ENCODE measurements at regions not wholly inside any gene's neighbourhood (a gene's known extent, or its start where the extent isn't known, plus 50 kb on each side); places are given as distances from the start of the nearest gene placed in this dataset.
"Not testable (repeated sequence)": the region's sequence is repeated elsewhere in the genome, so short reads cannot be mapped to it uniquely, and the experiment has no call there.

DNA sequence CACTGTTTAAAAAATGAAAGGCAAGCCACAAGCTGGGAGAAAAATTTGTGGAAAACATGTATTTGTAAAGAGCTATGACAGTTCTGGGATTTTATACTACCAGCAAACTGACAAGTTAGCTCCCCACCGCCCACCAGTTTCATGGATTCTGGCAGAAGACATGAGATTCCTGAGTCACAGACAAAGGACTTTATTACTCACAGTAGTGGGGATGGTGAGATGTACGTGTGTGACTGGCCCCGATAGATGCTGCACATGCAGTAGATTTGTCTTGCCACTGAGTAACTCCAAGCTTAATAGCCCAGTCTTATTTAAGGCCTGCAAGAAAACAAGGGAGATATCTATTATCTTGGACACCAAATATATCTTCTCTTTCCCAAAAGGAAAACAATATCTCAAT lies 281.7 kb downstream of the AHR start:
- no peak overlapping the region for H3K4me3 ChIP-seq (replicated peaks; ENCODE audit: low read depth, low read length)
- TF ChIP-seq, protein P1, sequence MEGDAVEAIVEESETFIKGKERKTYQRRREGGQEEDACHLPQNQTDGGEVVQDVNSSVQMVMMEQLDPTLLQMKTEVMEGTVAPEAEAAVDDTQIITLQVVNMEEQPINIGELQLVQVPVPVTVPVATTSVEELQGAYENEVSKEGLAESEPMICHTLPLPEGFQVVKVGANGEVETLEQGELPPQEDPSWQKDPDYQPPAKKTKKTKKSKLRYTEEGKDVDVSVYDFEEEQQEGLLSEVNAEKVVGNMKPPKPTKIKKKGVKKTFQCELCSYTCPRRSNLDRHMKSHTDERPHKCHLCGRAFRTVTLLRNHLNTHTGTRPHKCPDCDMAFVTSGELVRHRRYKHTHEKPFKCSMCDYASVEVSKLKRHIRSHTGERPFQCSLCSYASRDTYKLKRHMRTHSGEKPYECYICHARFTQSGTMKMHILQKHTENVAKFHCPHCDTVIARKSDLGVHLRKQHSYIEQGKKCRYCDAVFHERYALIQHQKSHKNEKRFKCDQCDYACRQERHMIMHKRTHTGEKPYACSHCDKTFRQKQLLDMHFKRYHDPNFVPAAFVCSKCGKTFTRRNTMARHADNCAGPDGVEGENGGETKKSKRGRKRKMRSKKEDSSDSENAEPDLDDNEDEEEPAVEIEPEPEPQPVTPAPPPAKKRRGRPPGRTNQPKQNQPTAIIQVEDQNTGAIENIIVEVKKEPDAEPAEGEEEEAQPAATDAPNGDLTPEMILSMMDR (IDR thresholded peaks at IDR 0.05; ENCODE audit: low read length, missing control alignments), result no peak
- DNase-seq (ENCODE audit: low read depth), result peak; percentile 83

DNA sequence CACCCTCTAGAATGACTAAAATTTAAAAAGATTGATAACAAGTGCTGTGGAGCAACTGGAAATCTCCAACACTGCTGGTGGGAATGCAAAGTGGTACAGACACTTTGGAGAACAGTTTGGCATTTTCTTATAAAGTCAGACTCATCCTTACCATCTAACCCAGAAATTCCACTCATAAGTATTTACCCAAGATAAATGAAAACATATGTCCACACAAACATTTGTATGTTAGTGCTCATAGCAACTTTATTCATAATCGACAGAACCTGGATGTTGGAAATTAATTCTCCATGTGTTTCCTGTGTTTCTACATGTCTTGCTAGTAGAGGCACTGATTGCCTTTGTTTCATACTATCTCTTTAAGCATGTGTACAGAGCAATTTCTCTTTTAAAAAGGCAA lies 282.4 kb downstream of the AHR start:
- DNase-seq (ENCODE audit: low read depth), result no peak
- H3K4me3 ChIP-seq (replicated peaks; ENCODE audit: low read depth, low read length), result no peak overlapping the region

GRCh38 chr7:17581301-17581700 lies 282.8 kb downstream of the AHR start:
- TF ChIP-seq, protein P1 (IDR thresholded peaks at IDR 0.05; ENCODE audit: low read length, missing control alignments), result no peak
- no peak overlapping the region for H3K4me3 ChIP-seq (replicated peaks; ENCODE audit: low read depth, low read length)
- DNase-seq (ENCODE audit: low read depth), result no peak

More for the DNA sequence above, 282.4 kb downstream of the AHR start:
- TF ChIP-seq, protein P1 (IDR thresholded peaks at IDR 0.05; ENCODE audit: low read length, missing control alignments), result no peak

- DNase-seq (ENCODE audit: low read depth), result peak; percentile 18
- H3K4me3 ChIP-seq (replicated peaks; ENCODE audit: low read depth, low read length), result not testable (repeated sequence)
Measured at GRCh38 chr7:17582696-17583095, 284.2 kb downstream of the AHR start.

- no peak overlapping the region for H3K4me3 ChIP-seq (replicated peaks; ENCODE audit: low read depth, low read length)
- no peak for DNase-seq (ENCODE audit: low read depth)
- TF ChIP-seq, protein P1 (IDR thresholded peaks at IDR 0.05; ENCODE audit: low read length, missing control alignments), result no peak
Measured at GRCh38 chr7:17583786-17584185, 285.3 kb downstream of the AHR start.

GRCh38 chr7:17584822-17585221 lies 286.4 kb downstream of the AHR start:
- no peak overlapping the region for H3K4me3 ChIP-seq (replicated peaks; ENCODE audit: low read depth, low read length)
- TF ChIP-seq, protein P1 (IDR thresholded peaks at IDR 0.05; ENCODE audit: low read length, missing control alignments), result no peak
- peak; percentile 45 for DNase-seq (ENCODE audit: low read depth)

- TF ChIP-seq, protein P1 (IDR thresholded peaks at IDR 0.05; ENCODE audit: low read length, missing control alignments), result no peak
- DNase-seq (ENCODE audit: low read depth), result no peak
- no peak overlapping the region for H3K4me3 ChIP-seq (replicated peaks; ENCODE audit: low read depth, low read length)
Measured at GRCh38 chr7:17586711-17587110, 288.3 kb downstream of the AHR start.
